Stomach (tissue), 4 donors: ENCODE measurements at regions not wholly inside any gene's neighbourhood (a gene's known extent, or its start where the extent isn't known, plus 50 kb on each side); places are given as distances from the start of the nearest gene placed in this dataset.

Experiments used
- EP300 ChIP-seq: sonication (generic); formaldehyde crosslinking; IDR thresholded peaks from one replicate; pipeline ENCODE4 v1.6.1; 2017; ENCODE audit warnings: antibody characterized with exemption
- POLR2AphosphoS5 ChIP-seq, 3 donors: sonication (generic); formaldehyde crosslinking; IDR thresholded peaks; one replicate each; pipeline ENCODE4 v1.6.1; 2016; ENCODE audit warnings: antibody characterized with exemption in 3 of 3
- TF ChIP-seq, protein P1 (sequence below), 7 experiments: fragments of 450-650 bp in 4 of 7; fragments of 200-600 bp in 3 of 7; sonication (generic) in 3 of 7; IDR thresholded peaks; one replicate each; pipeline ENCODE4 v1.5.1; 2016 to 2019; ENCODE audit warnings: antibody characterized with exemption in 7 of 7, control low read depth in 2 of 7, mild to moderate bottlenecking in 1 of 7

DNA sequence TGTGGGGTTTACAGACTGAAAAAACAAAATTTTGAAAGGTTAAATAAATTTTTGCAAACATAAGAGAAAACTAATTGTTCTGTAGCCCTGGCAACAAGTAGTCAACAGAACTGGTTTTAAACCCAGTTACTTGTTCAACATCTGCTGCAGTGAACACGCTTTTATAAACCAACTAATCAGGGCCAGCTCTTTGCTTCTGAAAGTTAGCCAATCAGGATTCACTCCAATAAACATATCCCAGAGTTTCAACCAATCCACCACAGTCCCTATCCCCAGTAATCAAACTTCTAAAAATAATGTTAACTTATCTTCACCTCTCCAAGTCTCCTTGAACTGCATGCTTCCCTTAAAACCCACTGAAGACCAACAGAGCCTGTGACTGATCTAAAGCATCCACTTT is 306.6 kb downstream of the CTH start:
- TF ChIP-seq, protein P1, sequence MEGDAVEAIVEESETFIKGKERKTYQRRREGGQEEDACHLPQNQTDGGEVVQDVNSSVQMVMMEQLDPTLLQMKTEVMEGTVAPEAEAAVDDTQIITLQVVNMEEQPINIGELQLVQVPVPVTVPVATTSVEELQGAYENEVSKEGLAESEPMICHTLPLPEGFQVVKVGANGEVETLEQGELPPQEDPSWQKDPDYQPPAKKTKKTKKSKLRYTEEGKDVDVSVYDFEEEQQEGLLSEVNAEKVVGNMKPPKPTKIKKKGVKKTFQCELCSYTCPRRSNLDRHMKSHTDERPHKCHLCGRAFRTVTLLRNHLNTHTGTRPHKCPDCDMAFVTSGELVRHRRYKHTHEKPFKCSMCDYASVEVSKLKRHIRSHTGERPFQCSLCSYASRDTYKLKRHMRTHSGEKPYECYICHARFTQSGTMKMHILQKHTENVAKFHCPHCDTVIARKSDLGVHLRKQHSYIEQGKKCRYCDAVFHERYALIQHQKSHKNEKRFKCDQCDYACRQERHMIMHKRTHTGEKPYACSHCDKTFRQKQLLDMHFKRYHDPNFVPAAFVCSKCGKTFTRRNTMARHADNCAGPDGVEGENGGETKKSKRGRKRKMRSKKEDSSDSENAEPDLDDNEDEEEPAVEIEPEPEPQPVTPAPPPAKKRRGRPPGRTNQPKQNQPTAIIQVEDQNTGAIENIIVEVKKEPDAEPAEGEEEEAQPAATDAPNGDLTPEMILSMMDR (IDR thresholded peaks at IDR 0.05) = no peak
- TF ChIP-seq EP300 = no peak
- no peak for TF ChIP-seq POLR2AphosphoS5 (IDR thresholded peaks at IDR 0.05)
